ENCODE measurements at regions not wholly inside any gene's neighbourhood (a gene's known extent, or its start where the extent isn't known, plus 50 kb on each side); places are given as distances from the start of the nearest gene placed in this dataset.
A peak's percentile ranks its signal among the peaks of the same experiment; 100 is the strongest.

- DNase-seq (ENCODE audit: low read depth in 2 of 2): peak in 1 of 2 donors; percentile 46
Measured at GRCh38 chr6:139776041-139776440, 401.6 kb upstream of the CITED2 start.

GRCh38 chr6:139768196-139768595 lies 393.7 kb upstream of the CITED2 start:
- DNase-seq (ENCODE audit: low read depth in 2 of 2): no peak

DNA sequence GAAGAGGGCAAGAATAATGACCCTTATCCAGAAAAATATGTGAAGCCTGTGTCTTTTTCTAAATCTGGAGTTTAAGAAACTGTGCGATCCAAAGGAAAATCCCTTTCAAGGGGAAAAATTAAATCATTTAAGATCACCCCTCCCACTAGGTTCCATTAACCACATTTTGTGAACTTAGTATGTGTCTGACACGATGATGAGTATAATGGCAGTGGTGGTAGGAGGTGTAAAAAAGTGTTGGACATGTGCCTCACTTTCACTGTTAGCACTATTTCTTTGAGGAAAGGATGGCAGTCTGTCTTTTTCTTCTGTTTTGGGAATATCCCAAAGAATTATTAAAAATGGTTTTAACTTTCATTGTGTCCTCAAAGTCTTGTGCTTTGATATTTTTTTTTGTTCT lies 392.3 kb upstream of the CITED2 start:
- DNase-seq (ENCODE audit: low read depth in 2 of 2): no peak

DNA sequence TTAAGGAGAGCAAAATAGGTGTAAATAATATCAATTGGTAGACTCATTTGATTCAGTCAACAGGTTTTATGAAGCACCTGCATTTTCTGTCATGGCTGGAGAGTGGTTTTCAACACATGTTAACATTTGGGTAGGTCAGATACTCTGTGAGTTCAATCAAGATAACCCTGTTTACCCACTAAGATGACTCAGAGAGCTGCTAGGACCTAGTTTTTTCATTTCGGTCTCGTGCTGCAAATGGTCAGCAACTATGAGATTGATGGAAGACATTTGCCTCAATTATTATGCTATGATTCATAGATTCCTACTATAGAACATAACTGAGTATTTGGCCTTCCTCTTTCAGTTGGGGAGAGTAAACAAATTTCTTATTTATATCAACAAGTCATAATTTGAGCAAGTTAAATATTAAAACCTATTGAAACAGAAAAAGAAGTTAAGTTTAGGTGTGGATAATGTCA lies 391.4 kb upstream of the CITED2 start:
- peak; percentile 34 to 88 for DNase-seq (ENCODE audit: low read depth in 2 of 2)

GRCh38 chr6:139764498-139764986 lies 390.1 kb upstream of the CITED2 start:
- peak; percentile 57 to 95 for DNase-seq (ENCODE audit: low read depth in 2 of 2)

DNA sequence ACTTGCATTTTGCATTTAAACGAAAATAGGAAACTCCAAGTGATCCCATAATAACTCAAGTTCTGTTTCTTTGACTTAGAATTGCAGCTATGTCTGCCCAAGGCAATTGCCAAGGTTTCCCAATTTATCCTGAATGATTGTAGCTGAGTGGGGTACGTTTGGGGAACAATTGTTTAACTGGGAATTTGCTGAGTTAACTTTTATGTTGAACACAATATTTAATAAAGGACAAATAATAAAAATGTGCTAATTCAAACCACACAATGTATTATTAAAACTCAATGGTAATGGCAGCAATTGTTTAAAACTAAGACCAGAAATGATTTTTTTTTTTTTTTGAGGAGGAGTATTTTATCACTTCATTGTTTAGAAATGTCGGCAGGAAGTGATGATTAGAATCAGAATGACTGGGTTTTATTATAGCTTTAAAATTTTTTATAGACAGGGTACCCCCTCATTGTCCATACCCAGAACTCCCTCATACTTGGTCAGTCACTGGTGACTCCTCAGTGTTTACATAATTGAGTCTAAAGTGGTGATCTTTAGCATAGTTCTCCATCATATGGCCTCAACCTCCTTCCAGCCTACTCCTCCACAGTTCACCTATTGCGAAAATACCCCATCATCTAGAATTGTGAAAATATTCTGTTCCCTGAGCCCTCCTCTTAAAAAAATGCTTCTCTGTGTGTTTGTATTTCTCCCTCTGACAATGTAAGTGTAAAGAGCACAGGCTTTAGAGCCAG lies 389.2 kb upstream of the CITED2 start:
- DNase-seq (ENCODE audit: low read depth in 2 of 2): peak; percentile 40 to 69

- DNase-seq (ENCODE audit: low read depth in 2 of 2): peak; percentile 37 to 75
Measured at GRCh38 chr6:139762587-139763031, 388.2 kb upstream of the CITED2 start.

DNA sequence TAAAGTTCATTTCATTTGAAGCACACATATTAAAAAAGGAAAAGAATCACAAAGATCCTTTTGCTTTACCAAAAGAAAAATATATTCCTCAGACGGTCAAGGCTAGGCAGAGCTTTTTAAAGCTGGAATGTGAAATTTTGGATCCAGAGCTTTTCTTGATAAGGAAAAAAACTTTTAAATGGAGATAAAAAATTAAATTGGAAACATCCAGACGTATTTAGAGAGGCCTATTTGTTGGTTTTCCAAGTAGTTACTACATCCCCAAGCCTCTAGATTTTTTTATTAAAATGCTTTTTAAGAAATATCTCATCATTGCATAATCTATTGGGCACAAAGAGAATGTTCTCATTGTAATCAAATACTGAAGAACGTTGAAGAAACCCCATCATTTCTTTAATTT lies 385.7 kb upstream of the CITED2 start:
- DNase-seq (ENCODE audit: low read depth in 2 of 2): no peak

DNA sequence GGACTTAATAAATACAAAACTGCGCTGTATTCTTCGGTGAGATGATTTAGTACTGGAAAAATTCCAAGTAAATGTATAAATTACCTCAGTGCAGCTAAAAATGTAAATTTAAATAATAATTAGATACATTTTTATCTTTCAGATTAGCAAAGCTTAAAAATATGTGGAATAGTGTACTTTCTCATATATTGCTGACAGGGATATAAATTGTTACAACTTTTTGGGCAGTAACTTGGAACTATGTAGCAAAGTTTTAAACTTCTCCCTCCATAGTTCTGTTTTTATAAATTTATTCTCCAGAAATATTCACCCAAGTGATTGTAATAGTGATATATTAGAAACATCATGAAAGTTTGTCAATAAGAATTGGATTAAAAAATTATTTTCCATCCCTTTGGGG lies 384.6 kb upstream of the CITED2 start:
- no peak for DNase-seq (ENCODE audit: low read depth in 2 of 2)

DNA sequence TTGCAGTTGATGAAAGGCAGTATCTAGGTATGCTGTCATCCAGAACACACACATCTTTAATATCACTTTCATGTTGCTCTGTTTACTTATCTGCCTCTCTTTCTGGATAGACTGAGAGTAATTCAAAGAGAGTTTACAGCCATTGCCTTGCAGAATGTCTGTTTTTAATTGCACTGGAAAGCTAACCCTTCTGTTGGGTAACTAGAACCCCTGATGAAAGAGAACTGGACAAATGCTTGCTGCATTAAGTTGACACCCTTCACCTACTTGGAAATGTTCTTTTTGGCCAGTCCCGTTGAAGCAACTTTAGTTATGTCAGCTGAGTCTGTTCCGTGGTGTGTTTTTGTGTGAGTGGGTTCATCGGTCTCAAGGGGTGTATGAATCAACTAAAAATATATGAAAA lies 383.8 kb upstream of the CITED2 start:
- no peak for DNase-seq (ENCODE audit: low read depth in 2 of 2)

DNA sequence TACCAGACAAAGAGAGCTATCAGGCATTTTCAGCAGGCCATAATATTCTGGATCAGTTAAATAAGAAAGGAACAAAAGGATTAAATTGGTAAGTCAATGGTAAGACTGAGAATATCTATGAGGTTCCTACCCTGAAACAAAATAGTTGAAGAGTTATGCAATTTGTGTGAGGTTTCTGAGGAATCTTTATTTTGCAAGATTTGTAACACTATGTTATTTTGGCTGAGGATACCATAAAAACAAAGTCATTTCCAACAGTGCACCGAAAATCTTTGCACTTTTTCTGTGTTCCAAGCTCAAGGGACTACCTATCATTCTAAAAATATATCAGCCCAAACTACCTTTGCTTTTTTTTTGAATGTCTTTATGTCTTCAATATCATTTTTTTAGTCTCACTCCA lies 383.3 kb upstream of the CITED2 start:
- DNase-seq (ENCODE audit: low read depth in 2 of 2): no peak

GRCh38 chr6:139756381-139756780 lies 381.9 kb upstream of the CITED2 start:
- no peak for DNase-seq (ENCODE audit: low read depth in 2 of 2)

DNA sequence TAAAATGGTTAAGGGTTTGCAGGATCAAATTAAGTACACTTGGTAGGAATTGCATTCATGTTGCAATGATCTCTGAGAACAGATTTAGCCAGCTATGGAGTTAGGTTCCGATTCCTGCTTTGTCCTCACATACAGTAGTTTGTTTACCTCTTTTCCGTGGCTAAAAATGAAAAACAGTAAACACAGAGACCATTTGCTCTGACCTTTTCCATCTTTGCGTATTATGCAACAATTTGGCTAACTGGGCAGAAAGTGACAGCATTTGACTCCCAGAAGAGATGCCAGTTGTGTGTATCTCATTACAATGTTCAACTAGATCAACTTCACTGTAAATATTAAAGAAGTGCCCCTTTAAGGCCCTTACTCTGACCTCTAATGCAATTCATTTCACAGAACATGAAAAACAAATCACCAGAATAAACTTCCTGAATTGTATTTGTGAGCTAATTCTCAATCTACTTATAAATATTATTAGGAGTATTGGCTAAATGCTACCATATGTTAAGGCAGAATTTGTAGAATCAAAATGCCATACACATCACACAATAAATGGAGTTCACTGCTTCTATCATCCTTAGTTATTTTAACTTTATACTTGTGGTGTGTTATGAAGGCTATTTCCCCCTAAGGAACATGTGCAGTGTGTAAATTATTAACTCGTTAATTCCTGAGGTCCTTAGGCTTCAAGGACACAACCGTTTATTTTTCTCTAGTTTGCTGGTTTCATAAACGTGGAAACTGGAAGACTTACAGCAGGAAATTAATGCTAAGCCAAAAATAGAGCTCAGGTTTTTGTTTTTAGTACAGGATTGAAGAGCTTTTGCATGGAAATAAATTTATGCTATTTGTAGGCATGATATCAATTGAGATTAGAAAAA lies 380.7 kb upstream of the CITED2 start:
- peak in 1 of 2 donors; percentile 44 for DNase-seq (ENCODE audit: low read depth in 2 of 2)

- DNase-seq (ENCODE audit: low read depth in 2 of 2): peak in 1 of 2 donors; percentile 17
Measured at GRCh38 chr6:139753198-139753861, 378.9 kb upstream of the CITED2 start.

- DNase-seq (ENCODE audit: low read depth in 2 of 2): no peak
Measured at GRCh38 chr6:139752086-139752485, 377.6 kb upstream of the CITED2 start.

DNA sequence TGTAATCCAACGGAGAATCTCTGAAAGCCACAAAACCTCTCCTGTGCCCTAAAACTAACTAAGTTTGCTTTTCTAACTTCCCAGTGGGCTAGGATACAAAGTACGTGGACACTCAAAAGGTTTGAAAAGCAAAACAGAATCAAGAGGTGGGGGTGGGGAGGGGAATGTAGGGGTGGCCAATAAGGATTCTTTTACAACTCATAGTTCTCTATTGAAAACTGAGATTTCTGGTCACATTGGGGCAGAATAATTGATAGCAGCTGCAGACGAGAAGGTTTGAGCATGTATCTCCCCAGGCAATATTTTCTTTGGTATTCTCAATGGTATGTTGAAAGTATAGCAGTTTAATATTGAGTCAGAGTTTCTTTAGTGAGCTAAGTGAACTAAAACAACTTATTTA lies 376.7 kb upstream of the CITED2 start:
- no peak for DNase-seq (ENCODE audit: low read depth in 2 of 2)

DNA sequence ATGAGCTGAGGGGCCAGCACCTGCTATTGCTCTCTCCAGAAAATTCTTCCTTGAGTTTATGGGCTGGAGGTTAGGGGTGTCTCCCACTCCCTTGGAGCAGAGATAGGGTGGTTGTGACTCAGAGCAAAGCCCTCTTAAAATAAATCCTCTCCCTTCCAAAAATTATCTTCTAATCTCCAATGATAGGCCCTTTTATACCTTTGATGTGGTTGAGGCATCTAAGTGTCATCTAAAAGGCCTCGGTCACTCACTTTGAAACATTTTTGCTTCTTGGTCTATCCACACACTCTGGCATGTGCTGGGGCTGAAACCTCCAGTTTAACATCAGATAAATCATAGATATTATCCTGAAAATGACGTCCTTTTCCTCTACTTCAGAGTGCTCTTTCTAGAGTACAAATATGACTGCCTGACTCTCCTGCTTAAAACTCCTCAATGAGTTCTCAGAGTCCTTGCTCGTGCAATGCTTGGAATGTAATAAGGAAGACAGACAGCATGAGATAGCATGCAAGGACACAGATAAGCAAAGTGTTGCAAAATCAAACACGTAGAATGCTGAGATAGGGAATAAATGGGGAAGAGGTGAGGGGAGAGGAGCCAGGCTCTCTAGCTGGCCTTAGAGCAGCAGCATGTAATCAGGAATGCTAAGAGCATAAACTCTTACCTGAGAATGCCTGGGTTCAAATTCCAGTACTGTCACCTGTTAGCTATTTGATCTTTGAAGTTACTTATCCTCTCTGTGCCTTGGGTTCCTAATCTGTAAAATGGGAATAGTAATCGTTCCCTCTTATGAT lies 374.1 kb upstream of the CITED2 start:
- DNase-seq (ENCODE audit: low read depth in 2 of 2): no peak

DNA sequence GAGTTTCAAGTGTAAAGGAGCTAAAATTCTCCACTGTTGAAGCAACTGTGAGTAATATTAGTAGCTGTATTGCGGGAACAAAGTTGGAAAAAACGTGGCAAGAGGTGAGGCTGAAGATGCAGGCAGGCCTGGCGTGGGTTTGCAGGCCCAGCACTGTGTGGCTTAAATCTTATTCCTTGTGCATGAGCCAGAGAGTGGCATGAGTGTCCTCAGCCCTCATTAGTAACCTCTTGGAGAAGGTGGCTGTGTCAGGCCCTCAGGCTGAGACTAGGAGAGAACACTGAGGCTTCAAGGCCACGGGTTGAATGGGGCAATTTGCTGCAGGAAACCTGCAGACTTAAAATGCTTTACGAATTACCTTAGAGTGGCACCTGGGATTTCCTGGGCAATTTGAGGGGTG lies 372.7 kb upstream of the CITED2 start:
- no peak for DNase-seq (ENCODE audit: low read depth in 2 of 2)

DNA sequence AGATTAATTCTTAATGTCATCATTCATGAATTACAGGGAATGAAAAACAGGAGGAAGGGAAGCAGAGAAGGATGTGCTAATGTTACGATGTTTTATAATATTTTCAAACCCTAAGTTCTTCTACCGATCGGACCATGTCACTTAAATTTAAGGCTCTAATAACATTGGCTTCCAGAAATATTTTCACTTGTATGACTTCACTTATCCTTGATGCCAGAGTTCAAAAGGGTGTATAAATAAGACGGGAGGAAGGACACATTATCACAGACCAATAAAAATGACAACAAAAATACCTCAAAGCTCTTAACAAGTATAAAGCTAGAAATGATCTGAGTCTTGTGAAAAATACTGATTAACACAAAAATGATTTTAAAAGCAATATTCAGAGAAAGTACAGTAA lies 370.4 kb upstream of the CITED2 start:
- no peak for DNase-seq (ENCODE audit: low read depth in 2 of 2)

DNA sequence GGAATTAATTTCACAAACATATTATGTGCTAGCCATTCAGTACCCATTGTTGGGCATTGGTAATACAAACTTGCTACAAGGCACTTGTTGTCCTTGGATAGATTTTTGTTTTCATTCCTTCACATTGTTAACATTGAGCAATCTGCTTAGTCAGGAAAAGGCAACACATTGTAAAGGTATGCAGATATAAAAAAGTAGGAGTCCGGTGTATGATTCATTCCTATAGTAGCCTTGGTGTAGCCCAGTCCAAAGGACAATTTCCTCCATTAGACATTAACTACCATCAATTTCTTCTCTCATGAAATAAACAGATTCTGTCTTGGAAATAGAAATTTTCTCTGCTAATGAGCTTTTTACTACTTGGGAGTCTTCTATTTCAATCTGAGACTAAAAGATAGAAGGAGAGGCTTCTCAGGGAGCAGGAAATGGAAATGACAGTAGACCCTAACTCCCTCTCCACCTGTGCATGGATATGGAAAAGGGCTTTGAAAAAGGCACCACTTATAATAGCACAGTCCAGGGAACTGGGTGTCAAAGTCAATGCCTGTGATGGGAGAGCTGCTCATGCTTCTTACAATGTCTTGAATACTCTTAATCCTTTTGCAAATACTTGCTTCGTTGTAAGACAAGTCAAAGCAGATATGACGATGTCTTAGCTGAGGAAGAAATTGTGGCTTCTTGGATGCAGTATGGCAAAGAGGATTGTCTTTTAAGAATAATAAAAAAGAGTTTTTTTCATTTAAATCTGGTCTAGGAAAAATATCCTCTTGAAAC lies 369.4 kb upstream of the CITED2 start:
- peak; percentile 89 to 94 for DNase-seq (ENCODE audit: low read depth in 2 of 2)

All from lung microvascular endothelial cell (primary cell).